Tibial nerve (tissue), 4 donors: ENCODE measurements at regions not wholly inside any gene's neighbourhood (a gene's known extent, or its start where the extent isn't known, plus 50 kb on each side); places are given as distances from the start of the nearest gene placed in this dataset.

Source experiments
- DNase-seq, 2 donors: peaks; one replicate each; pipeline ENCODE4 v3.0.0-alpha.2; 2019; ENCODE audit warnings: low spot score in 2 of 2
- H3K27ac ChIP-seq, 4 donors: fragments of 200-600 bp; sonication (generic) in 3 of 4; one replicate each; pipeline ENCODE4 v1.5.1; 2017 to 2019; ENCODE audit warnings: mild to moderate bottlenecking in 1 of 4
- H3K27me3 ChIP-seq, 2 donors: fragments of 200-600 bp; sonication (generic) in 1 of 2; one replicate each; pipeline versions ENCODE4 v1.5.1 to v1.6.0; 2017 to 2019
- H3K36me3 ChIP-seq, 3 donors: fragments of 200-600 bp; sonication (generic); one replicate each; pipeline ENCODE4 v1.5.1; 2018 to 2019
- H3K4me1 ChIP-seq, 4 donors: fragments of 200-600 bp; sonication (generic) in 3 of 4; one replicate each; pipeline ENCODE4 v1.5.1; 2017 to 2019
- H3K4me3 ChIP-seq, 4 donors: fragments of 200-600 bp; sonication (generic) in 3 of 4; one replicate each; pipeline ENCODE4 v1.5.1; 2017 to 2019; ENCODE audit warnings: mild to moderate bottlenecking in 1 of 4, moderate library complexity in 1 of 4
- H3K9me3 ChIP-seq, 4 donors: fragments of 200-600 bp; sonication (generic) in 3 of 4; one replicate each; pipeline ENCODE4 v1.5.1; 2017 to 2019
- EP300 ChIP-seq, 2 donors: sonication (generic); formaldehyde crosslinking; IDR thresholded peaks; one replicate each; pipeline ENCODE4 v1.6.1; 2017; ENCODE audit warnings: antibody characterized with exemption in 2 of 2, mild to moderate bottlenecking in 1 of 2
- POLR2A ChIP-seq, 2 donors: fragments of 450-650 bp; IDR thresholded peaks; one replicate each; pipeline ENCODE4 v1.6.1; 2017; ENCODE audit warnings: antibody characterized with exemption in 2 of 2, mild to moderate bottlenecking in 2 of 2, moderate library complexity in 2 of 2
- WGBS, 2 donors: methylation state at CpG; one replicate each; pipeline ENCODE4 v1.1.5; 2018; 5-methylcytosine and 5-hydroxymethylcytosine counted together
- TF ChIP-seq, protein P1 (sequence below), 5 experiments: fragments of 200-600 bp in 3 of 5; fragments of 450-650 bp in 2 of 5; sonication (generic) in 3 of 5; IDR thresholded peaks; one replicate each; pipeline ENCODE4 v1.5.1; 2016 to 2019; ENCODE audit warnings: antibody characterized with exemption in 5 of 5, mild to moderate bottlenecking in 3 of 5, moderate library complexity in 2 of 5

DNA sequence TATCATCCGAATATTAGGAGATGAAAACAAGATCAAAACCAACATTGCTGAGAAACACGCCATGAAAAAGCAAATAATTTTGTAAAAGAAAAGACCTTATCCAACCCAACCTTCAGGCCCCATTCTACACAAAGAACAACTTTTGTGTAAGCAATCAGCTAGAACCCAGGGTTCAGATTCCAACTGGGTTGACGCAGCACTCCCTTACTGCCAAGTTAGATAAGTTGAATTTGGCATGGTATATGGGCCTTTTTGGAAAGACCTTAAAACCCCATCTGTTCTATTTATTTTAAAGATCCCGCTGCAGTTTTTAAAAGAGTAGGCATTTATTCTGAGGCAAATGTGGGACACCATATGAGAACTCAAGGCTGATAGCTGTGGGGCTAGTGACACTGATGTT, 2033.8 kb upstream of the WWC1 start:
- 88 to 89% methylated on average over 4 of the region's 4 CpGs for WGBS, 2 donors
- no peaks in the 10 kb centered on the region for H3K9me3 ChIP-seq
- H3K4me3 ChIP-seq = no peak overlapping the region
- H3K27ac ChIP-seq = no peak overlapping the region
- no peaks in the 10 kb centered on the region for H3K36me3 ChIP-seq
- no peaks in the 10 kb centered on the region for H3K4me1 ChIP-seq
- no peaks in the 10 kb centered on the region for H3K27me3 ChIP-seq
- TF ChIP-seq EP300 (IDR thresholded peaks at IDR 0.05) (no peak), POLR2A (IDR thresholded peaks at IDR 0.05) (no peak)
- TF ChIP-seq, protein P1, sequence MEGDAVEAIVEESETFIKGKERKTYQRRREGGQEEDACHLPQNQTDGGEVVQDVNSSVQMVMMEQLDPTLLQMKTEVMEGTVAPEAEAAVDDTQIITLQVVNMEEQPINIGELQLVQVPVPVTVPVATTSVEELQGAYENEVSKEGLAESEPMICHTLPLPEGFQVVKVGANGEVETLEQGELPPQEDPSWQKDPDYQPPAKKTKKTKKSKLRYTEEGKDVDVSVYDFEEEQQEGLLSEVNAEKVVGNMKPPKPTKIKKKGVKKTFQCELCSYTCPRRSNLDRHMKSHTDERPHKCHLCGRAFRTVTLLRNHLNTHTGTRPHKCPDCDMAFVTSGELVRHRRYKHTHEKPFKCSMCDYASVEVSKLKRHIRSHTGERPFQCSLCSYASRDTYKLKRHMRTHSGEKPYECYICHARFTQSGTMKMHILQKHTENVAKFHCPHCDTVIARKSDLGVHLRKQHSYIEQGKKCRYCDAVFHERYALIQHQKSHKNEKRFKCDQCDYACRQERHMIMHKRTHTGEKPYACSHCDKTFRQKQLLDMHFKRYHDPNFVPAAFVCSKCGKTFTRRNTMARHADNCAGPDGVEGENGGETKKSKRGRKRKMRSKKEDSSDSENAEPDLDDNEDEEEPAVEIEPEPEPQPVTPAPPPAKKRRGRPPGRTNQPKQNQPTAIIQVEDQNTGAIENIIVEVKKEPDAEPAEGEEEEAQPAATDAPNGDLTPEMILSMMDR (IDR thresholded peaks at IDR 0.05) = no peak
- no peak for DNase-seq

DNA sequence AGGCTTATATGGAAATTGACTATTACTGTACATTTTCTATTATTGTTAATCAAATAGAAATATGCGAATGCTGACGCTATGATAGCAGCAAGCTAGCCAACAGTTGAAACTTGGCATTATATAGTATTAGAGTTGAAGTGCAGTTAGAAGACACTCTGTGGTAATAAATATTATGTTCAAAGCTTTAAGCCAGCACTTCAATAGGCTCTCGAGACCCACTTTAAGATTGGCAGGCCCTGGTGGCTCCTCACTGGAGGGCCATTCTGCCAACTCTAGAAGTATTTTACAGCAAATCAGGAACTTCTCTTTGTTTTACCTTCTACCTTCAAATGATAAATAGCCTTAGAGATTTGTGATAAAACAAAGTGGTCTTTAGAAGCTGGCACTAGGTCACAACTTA, 2029.0 kb upstream of the WWC1 start:
- DNase-seq = no peak
- no peaks in the 10 kb centered on the region for H3K36me3 ChIP-seq
- no peaks in the 10 kb centered on the region for H3K4me1 ChIP-seq
- H3K27ac ChIP-seq = no peak overlapping the region
- WGBS, 2 donors = 83 to 88% methylated on average over 3 of the region's 3 CpGs
- no peaks in the 10 kb centered on the region for H3K27me3 ChIP-seq
- no peaks in the 10 kb centered on the region for H3K9me3 ChIP-seq
- H3K4me3 ChIP-seq = no peak overlapping the region
- TF ChIP-seq, protein P1 (IDR thresholded peaks at IDR 0.05) = no peak
- TF ChIP-seq POLR2A (IDR thresholded peaks at IDR 0.05) (no peak), EP300 (IDR thresholded peaks at IDR 0.05) (no peak)

DNA sequence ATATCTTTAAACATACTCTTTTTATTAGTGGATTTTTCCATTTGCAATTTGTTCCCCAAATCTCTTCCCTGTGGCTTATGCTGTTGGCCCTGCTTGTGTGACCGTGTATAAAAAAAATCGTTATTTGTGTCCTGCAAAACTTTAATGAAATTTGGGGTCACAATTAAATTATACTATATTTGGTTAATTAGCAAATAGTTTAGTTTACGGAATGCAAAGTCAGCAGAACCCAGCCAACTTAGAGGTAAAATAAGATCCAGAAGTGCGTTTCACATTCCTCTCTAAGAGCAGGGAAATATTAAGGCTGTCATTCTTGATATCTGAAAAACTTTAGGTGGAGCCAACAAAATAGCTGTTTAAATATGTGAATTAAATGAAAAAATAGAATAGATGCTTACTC, 2023.5 kb upstream of the WWC1 start:
- WGBS, 2 donors = 59 to 90% methylated on average over 4 of the region's 4 CpGs
- no peak overlapping the region for H3K27ac ChIP-seq
- H3K4me3 ChIP-seq = no peak overlapping the region

DNA sequence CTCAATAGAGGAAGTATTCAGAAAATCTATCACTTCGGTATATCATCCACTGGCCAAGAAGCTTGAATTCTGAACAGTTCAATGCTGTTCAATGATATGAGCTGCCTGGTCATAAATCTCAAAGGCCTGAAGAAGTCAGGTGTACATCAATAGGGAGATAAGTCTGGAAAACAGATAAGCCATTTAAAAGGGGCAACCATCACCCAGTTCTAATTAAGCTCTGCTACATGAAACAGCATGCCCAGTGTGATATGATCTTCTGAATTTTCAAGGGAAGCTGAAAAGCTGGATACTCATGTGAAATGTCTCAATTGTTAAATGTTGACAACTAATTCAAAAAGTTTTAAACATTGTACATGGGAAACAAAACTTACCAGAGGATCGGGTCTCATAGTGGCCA, 2020.7 kb upstream of the WWC1 start:
- Histone ChIP-seq H3K4me1 (no peaks in the 10 kb centered on the region), H3K36me3 (no peaks in the 10 kb centered on the region), H3K4me3 (no peak overlapping the region), H3K9me3 (no peaks in the 10 kb centered on the region), H3K27me3 (no peaks in the 10 kb centered on the region), H3K27ac (no peak overlapping the region)
- TF ChIP-seq EP300 (IDR thresholded peaks at IDR 0.05) (no peak), POLR2A (IDR thresholded peaks at IDR 0.05) (no peak)
- TF ChIP-seq, protein P1 (IDR thresholded peaks at IDR 0.05) = no peak
- 92 to 100% methylated on average over 2 of the region's 2 CpGs for WGBS, 2 donors
- DNase-seq = no peak

More for the DNA sequence above, 2023.5 kb upstream of the WWC1 start:
- no peak for TF ChIP-seq EP300 (IDR thresholded peaks at IDR 0.05)
- TF ChIP-seq POLR2A (IDR thresholded peaks at IDR 0.05) = no peak
- H3K9me3 ChIP-seq = no peaks in the 10 kb centered on the region
- H3K36me3 ChIP-seq = no peaks in the 10 kb centered on the region
- DNase-seq = no peak
- H3K27me3 ChIP-seq = no peaks in the 10 kb centered on the region
- no peaks in the 10 kb centered on the region for H3K4me1 ChIP-seq

DNA sequence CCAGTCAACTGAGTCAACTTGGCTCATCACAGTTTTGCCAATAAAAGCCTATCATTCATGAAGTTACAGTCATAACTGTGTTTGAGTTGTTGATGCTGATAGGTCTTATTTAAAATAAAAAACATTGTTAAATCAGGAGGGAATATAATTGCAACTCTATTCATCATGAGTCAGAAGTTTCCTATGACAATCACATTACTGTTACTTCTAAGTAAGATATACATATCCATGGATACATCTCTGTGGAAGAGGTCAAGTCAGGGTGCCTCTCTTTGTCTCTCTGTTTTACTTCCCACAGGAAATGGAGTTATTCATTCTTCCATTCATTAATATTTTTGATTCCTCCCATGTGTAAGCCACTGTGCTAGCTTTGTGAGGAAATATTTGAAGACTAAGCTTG, 2015.4 kb upstream of the WWC1 start:
- Histone ChIP-seq H3K4me3 (no peak overlapping the region), H3K9me3 (no peaks in the 10 kb centered on the region), H3K27ac (no peak overlapping the region), H3K4me1 (no peaks in the 10 kb centered on the region), H3K27me3 (no peaks in the 10 kb centered on the region), H3K36me3 (no peaks in the 10 kb centered on the region)
- no peak for TF ChIP-seq POLR2A (IDR thresholded peaks at IDR 0.05)
- no peak for TF ChIP-seq EP300 (IDR thresholded peaks at IDR 0.05)
- TF ChIP-seq, protein P1 (IDR thresholded peaks at IDR 0.05) = no peak
- no peak for DNase-seq

DNA sequence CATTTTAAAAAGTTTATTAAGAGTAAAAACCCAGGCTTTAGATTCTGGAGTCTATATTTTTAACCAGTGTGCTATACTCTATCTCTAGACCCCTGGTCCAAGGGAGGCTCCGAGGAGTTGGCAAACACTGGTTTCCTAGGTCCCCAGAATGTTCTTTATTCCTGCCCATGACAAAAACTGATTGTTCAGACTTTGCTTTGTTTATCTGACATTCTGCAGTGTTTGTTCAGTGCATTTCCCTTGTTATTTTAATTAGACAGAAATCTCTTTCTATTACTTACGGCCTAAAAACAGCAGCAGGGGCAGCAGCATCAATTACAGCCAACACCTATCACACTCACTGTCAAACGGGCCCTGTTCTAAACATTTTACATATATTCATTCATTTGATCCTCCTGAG, 2011.6 kb upstream of the WWC1 start:
- no peaks in the 10 kb centered on the region for H3K36me3 ChIP-seq
- WGBS, 2 donors = 39 to 46% methylated on average over 3 of the region's 3 CpGs
- H3K4me1 ChIP-seq = no peaks in the 10 kb centered on the region
- TF ChIP-seq EP300 (IDR thresholded peaks at IDR 0.05) (no peak), POLR2A (IDR thresholded peaks at IDR 0.05) (no peak)
- TF ChIP-seq, protein P1 (IDR thresholded peaks at IDR 0.05) = no peak
- no peak overlapping the region for H3K4me3 ChIP-seq
- no peaks in the 10 kb centered on the region for H3K9me3 ChIP-seq
- DNase-seq = no peak
- H3K27ac ChIP-seq = no peak overlapping the region
- H3K27me3 ChIP-seq = no peaks in the 10 kb centered on the region
